Spleen (tissue), 11 donors: ENCODE measurements at regions not wholly inside any gene's neighbourhood (a gene's known extent, or its start where the extent isn't known, plus 50 kb on each side); places are given as distances from the start of the nearest gene placed in this dataset.

Source experiments
- DNase-seq: peaks from one replicate; pipeline ENCODE4 v3.0.0-alpha.2; 2020
- H3K27ac ChIP-seq, 8 donors: fragments of 200-600 bp; sonication (generic) in 7 of 8; 1 replicate in 4 of 8; 2 replicates in 4 of 8; pipeline versions ENCODE4 v1.5.0 to v1.8.0; 2016 to 2021; ENCODE audit warnings: inconsistent platforms in 4 of 8, mild to moderate bottlenecking in 4 of 8, moderate library complexity in 1 of 8
- H3K27me3 ChIP-seq, 7 donors: fragments of 200-600 bp; sonication (generic) in 6 of 7; replicated peaks in 1 of 7; 1 replicate in 4 of 7; 2 replicates in 3 of 7; pipeline versions ENCODE4 v1.5.0 to v1.8.0; 2016 to 2021; ENCODE audit warnings: inconsistent platforms in 3 of 7, mild to moderate bottlenecking in 1 of 7
- H3K36me3 ChIP-seq, 6 donors: fragments of 200-600 bp; sonication (generic) in 5 of 6; 1 replicate in 4 of 6; 2 replicates in 2 of 6; pipeline versions ENCODE4 v1.5.0 to v1.8.0; 2016 to 2021; ENCODE audit warnings: inconsistent platforms in 2 of 6
- H3K4me1 ChIP-seq, 6 donors: fragments of 200-600 bp; sonication (generic) in 5 of 6; 1 replicate in 3 of 6; 2 replicates in 3 of 6; pipeline versions ENCODE4 v1.5.0 to v1.8.0; 2016 to 2021; ENCODE audit warnings: inconsistent platforms in 3 of 6
- H3K4me3 ChIP-seq, 8 donors: fragments of 200-600 bp; sonication (generic) in 7 of 8; 1 replicate in 4 of 8; 2 replicates in 4 of 8; pipeline versions ENCODE4 v1.5.0 to v1.8.0; 2016 to 2021; ENCODE audit warnings: inconsistent platforms in 4 of 8, mild to moderate bottlenecking in 4 of 8, moderate library complexity in 2 of 8
- H3K9me3 ChIP-seq, 8 donors: fragments of 200-600 bp; sonication (generic) in 7 of 8; 1 replicate in 4 of 8; 2 replicates in 4 of 8; pipeline versions ENCODE4 v1.5.0 to v1.8.0; 2016 to 2021; ENCODE audit warnings: inconsistent platforms in 4 of 8
- CTCF ChIP-seq, 11 experiments: fragments of 200-600 bp in 7 of 11; fragments of 450-650 bp in 4 of 11; sonication (generic) in 4 of 11; IDR thresholded peaks in 8 of 11; conservative IDR thresholded peaks in 3 of 11; 1 replicate in 7 of 11; 2 replicates in 4 of 11; pipeline versions ENCODE4 v1.4.0 to v1.8.0; 2016 to 2021; ENCODE audit warnings: antibody characterized with exemption in 11 of 11, inconsistent platforms in 4 of 11, mild to moderate bottlenecking in 1 of 11
- POLR2A ChIP-seq, 3 donors: fragments of 450-650 bp; IDR thresholded peaks; one replicate each; pipeline ENCODE4 v1.5.1; 2017; ENCODE audit warnings: antibody characterized with exemption in 3 of 3, mild to moderate bottlenecking in 1 of 3
- POLR2AphosphoS5 ChIP-seq, 3 donors: sonication (generic); formaldehyde crosslinking; IDR thresholded peaks; one replicate each; pipeline ENCODE4 v1.5.1; 2017; ENCODE audit warnings: antibody characterized with exemption in 3 of 3
- WGBS, 5 donors: extraction: QIAGEN DNeasy Blood & Tissue Kit in 3 of 5; methylation state at CpG; one replicate each; pipeline versions ENCODE4 v1.1.5 to v1.1.7; 2013 to 2018; 5-methylcytosine and 5-hydroxymethylcytosine counted together
- intact Hi-C: fragments of 100-400 bp; cut with DNase I; formaldehyde crosslinking; loops from one replicate; pipeline ENCODE4 v1.15.0; 2023; ENCODE audit warnings: low total_unique reads
- donor health status: healthy with polysubstance abuse.
- donor health status: DM: no; HTN: no; CAD: no; lungs with moderate emphysema.
- donor health status: DM: no; HTN: no; CAD: no.
- donor health status: Bipolar disorder and iron deficiency.
- donor health status: healthy.
- donor health status: DM: no; HTN: no; CAD: no.
- donor health status: DM: yes; HTN: yes; CAD: no.

GRCh38 chr1:194503209-194503608 is 1316.8 kb upstream of the B3GALT2 start:
- no peak overlapping the region for H3K27ac ChIP-seq
- intact Hi-C loops, result no loop called here
- no peak for DNase-seq
- 82 to 94% (median 91%) methylated on average over 2 of the region's 2 CpGs for WGBS, 5 donors
- no peaks in the 10 kb centered on the region for H3K27me3 ChIP-seq
- H3K4me1 ChIP-seq, result no peaks in the 10 kb centered on the region
- TF ChIP-seq POLR2AphosphoS5 (IDR thresholded peaks at IDR 0.05) (no peak), CTCF (IDR thresholded peaks at IDR 0.05 in 8 of 11, conservative IDR thresholded peaks at IDR 0.05 in 3 of 11) (no peak), POLR2A (IDR thresholded peaks at IDR 0.05) (no peak)
- H3K4me3 ChIP-seq, result no peak overlapping the region
- no peaks in the 10 kb centered on the region for H3K9me3 ChIP-seq
- H3K36me3 ChIP-seq, result no peaks in the 10 kb centered on the region

GRCh38 chr1:194495434-194495833 is 1309.0 kb upstream of the B3GALT2 start:
- no peak for DNase-seq
- no peak for TF ChIP-seq CTCF (IDR thresholded peaks at IDR 0.05 in 8 of 11, conservative IDR thresholded peaks at IDR 0.05 in 3 of 11)
- no peak for TF ChIP-seq POLR2AphosphoS5 (IDR thresholded peaks at IDR 0.05)
- no peak for TF ChIP-seq POLR2A (IDR thresholded peaks at IDR 0.05)
- 74 to 90% (median 79%) methylated on average over 1 of the region's 1 CpG for WGBS, 5 donors
- no peak overlapping the region for H3K4me3 ChIP-seq
- H3K36me3 ChIP-seq, result no peaks in the 10 kb centered on the region
- H3K9me3 ChIP-seq, result peaks cover 0 to 14% (median 8%) of the 10 kb centered on the region in 8 donors
- H3K27ac ChIP-seq, result no peak overlapping the region
- no peaks in the 10 kb centered on the region for H3K4me1 ChIP-seq
- no peaks in the 10 kb centered on the region for H3K27me3 ChIP-seq
- intact Hi-C loops, result no loop called here

DNA sequence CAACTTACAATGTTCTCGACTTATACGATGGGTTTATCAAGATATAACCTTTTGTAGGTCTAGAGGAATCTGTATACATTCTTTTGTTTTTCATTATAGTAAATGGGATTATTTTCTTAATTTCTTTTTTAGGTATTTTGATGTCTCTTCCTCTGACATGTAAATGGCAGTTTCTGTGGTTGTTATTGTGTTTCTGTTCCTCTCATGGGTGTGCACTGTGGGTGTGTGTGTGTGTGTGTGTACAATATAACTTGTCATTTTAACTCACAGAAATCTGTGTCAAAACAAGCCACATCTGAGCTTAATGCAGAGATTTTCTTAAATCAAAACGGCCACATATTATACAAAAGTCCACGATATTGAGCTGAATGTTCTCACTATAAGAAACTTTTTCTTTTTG is 1300.8 kb upstream of the B3GALT2 start:
- Histone ChIP-seq H3K36me3 (no peaks in the 10 kb centered on the region), H3K4me3 (no peak overlapping the region), H3K27me3 (no peaks in the 10 kb centered on the region), H3K27ac (no peak overlapping the region), H3K9me3 (no peaks in the 10 kb centered on the region), H3K4me1 (no peaks in the 10 kb centered on the region)
- no peak for DNase-seq
- TF ChIP-seq POLR2A (IDR thresholded peaks at IDR 0.05), result no peak
- TF ChIP-seq POLR2AphosphoS5 (IDR thresholded peaks at IDR 0.05), result no peak
- TF ChIP-seq CTCF (IDR thresholded peaks at IDR 0.05 in 8 of 11, conservative IDR thresholded peaks at IDR 0.05 in 3 of 11), result no peak
- intact Hi-C loops, result no loop called here
- WGBS, 5 donors, result 84 to 92% (median 88%) methylated on average over 4 of the region's 4 CpGs

GRCh38 chr1:194485432-194485831 is 1299.0 kb upstream of the B3GALT2 start:
- Histone ChIP-seq H3K4me1 (no peaks in the 10 kb centered on the region), H3K9me3 (no peaks in the 10 kb centered on the region), H3K27ac (no peak overlapping the region), H3K27me3 (no peaks in the 10 kb centered on the region), H3K4me3 (no peak overlapping the region), H3K36me3 (no peaks in the 10 kb centered on the region)
- DNase-seq, result no peak
- intact Hi-C loops, result no loop called here
- no peak for TF ChIP-seq POLR2A (IDR thresholded peaks at IDR 0.05)
- no peak for TF ChIP-seq POLR2AphosphoS5 (IDR thresholded peaks at IDR 0.05)
- no peak for TF ChIP-seq CTCF (IDR thresholded peaks at IDR 0.05 in 8 of 11, conservative IDR thresholded peaks at IDR 0.05 in 3 of 11)
